Ishikawa (cell line): ENCODE measurements at regions not wholly inside any gene's neighbourhood (a gene's known extent, or its start where the extent isn't known, plus 50 kb on each side); places are given as distances from the start of the nearest gene placed in this dataset.

Experiments
- EGR1 ChIP-seq: IDR thresholded peaks from 2 replicates; pipeline ENCODE4 v1.6.1; 2012
- EP300 ChIP-seq: IDR thresholded peaks from 2 replicates; pipeline ENCODE4 v1.6.1; 2012; ENCODE audit warnings: borderline replicate concordance
- NFIC ChIP-seq: IDR thresholded peaks from 2 replicates; pipeline ENCODE4 v1.6.1; 2012
- TEAD4 ChIP-seq: IDR thresholded peaks from 2 replicates; pipeline ENCODE4 v1.6.1; 2012
- YY1 ChIP-seq: IDR thresholded peaks from 2 replicates; pipeline ENCODE4 v1.6.1; 2012; ENCODE audit warnings: low read depth
- TF ChIP-seq, protein P1 (sequence below): IDR thresholded peaks from 2 replicates; pipeline ENCODE4 v1.6.1; 2012

- TF ChIP-seq EP300 (no peak), TEAD4 (no peak), YY1 (no peak), NFIC (no peak), EGR1 (no peak)
- TF ChIP-seq, protein P1, sequence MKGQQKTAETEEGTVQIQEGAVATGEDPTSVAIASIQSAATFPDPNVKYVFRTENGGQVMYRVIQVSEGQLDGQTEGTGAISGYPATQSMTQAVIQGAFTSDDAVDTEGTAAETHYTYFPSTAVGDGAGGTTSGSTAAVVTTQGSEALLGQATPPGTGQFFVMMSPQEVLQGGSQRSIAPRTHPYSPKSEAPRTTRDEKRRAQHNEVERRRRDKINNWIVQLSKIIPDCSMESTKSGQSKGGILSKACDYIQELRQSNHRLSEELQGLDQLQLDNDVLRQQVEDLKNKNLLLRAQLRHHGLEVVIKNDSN: no peak
These were observed 325.1 kb upstream of the CBLB start for GRCh38 chr3:106193876-106194275.
